ENCODE measurements at regions not wholly inside any gene's neighbourhood (a gene's known extent, or its start where the extent isn't known, plus 50 kb on each side); places are given as distances from the start of the nearest gene placed in this dataset.

- no peaks in the 10 kb centered on the region for H3K9me3 ChIP-seq
- peaks cover 0 to 2% of the 10 kb centered on the region in 2 donors for H3K4me1 ChIP-seq
- TF ChIP-seq, protein P1, sequence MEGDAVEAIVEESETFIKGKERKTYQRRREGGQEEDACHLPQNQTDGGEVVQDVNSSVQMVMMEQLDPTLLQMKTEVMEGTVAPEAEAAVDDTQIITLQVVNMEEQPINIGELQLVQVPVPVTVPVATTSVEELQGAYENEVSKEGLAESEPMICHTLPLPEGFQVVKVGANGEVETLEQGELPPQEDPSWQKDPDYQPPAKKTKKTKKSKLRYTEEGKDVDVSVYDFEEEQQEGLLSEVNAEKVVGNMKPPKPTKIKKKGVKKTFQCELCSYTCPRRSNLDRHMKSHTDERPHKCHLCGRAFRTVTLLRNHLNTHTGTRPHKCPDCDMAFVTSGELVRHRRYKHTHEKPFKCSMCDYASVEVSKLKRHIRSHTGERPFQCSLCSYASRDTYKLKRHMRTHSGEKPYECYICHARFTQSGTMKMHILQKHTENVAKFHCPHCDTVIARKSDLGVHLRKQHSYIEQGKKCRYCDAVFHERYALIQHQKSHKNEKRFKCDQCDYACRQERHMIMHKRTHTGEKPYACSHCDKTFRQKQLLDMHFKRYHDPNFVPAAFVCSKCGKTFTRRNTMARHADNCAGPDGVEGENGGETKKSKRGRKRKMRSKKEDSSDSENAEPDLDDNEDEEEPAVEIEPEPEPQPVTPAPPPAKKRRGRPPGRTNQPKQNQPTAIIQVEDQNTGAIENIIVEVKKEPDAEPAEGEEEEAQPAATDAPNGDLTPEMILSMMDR (IDR thresholded peaks at IDR 0.05) = no peak
- H3K4me3 ChIP-seq = no peak overlapping the region
- intact Hi-C loops (cut with DNase I) = loop anchor here (10.0 kb wide), 1 partner anchor 1198 kb away; no protein-coding TSS in a partner anchor
- no peak overlapping the region for H3K27ac ChIP-seq
- no peaks in the 10 kb centered on the region for H3K27me3 ChIP-seq
- H3K36me3 ChIP-seq = no peaks in the 10 kb centered on the region
- no peak for DNase-seq (ENCODE audit: low spot score in 2 of 2)
Observed at GRCh38 chr2:234546770-234547169, 49.9 kb upstream of the ARL4C start.
